ENCODE measurements at regions not wholly inside any gene's neighbourhood (a gene's known extent, or its start where the extent isn't known, plus 50 kb on each side); places are given as distances from the start of the nearest gene placed in this dataset.

- no peaks in the 10 kb centered on the region for H3K36me3 ChIP-seq (ENCODE audit: control insufficient read depth, insufficient read depth, low read length)
- no peak overlapping the region for H3K4me3 ChIP-seq (ENCODE audit: low read depth, low read length)
- no peak for DNase-seq (ENCODE audit: low read depth in 4 of 6, low spot score in 6 of 6)
- no peaks in the 10 kb centered on the region for H3K9me3 ChIP-seq (ENCODE audit: control insufficient read depth, insufficient read depth, low read length)
- no peak overlapping the region for H3K27ac ChIP-seq (ENCODE audit: low read depth, low read length)
- H3K27me3 ChIP-seq (ENCODE audit: control insufficient read depth, insufficient read depth, low read length), result no peaks in the 10 kb centered on the region
- H3K4me1 ChIP-seq (ENCODE audit: control insufficient read depth, insufficient read depth, low read length), result no peaks in the 10 kb centered on the region
Observed at GRCh38 chr17:13797863-13798262, 196.1 kb upstream of the HS3ST3A1 start.

- H3K4me3 ChIP-seq (ENCODE audit: low read depth, low read length), result no peak overlapping the region
- no peak overlapping the region for H3K27ac ChIP-seq (ENCODE audit: low read depth, low read length)
- no peaks in the 10 kb centered on the region for H3K36me3 ChIP-seq (ENCODE audit: control insufficient read depth, insufficient read depth, low read length)
- H3K4me1 ChIP-seq (ENCODE audit: control insufficient read depth, insufficient read depth, low read length), result no peaks in the 10 kb centered on the region
- DNase-seq (ENCODE audit: low read depth in 4 of 6, low spot score in 6 of 6), result no peak
- H3K27me3 ChIP-seq (ENCODE audit: control insufficient read depth, insufficient read depth, low read length), result no peaks in the 10 kb centered on the region
- 86% methylated on average over 5 of the region's 5 CpGs for WGBS (ENCODE audit: insufficient coverage)
- H3K9me3 ChIP-seq (ENCODE audit: control insufficient read depth, insufficient read depth, low read length), result peaks cover 2% of the 10 kb centered on the region
Observed at GRCh38 chr17:13806092-13806491, 204.4 kb upstream of the HS3ST3A1 start.

- 88% methylated on average over 3 of the region's 3 CpGs for WGBS (ENCODE audit: insufficient coverage)
Observed at GRCh38 chr17:13807103-13807502, 205.4 kb upstream of the HS3ST3A1 start.

GRCh38 chr17:13812350-13812749 lies 210.6 kb upstream of the HS3ST3A1 start:
- Histone ChIP-seq H3K4me3 (ENCODE audit: low read depth, low read length) (no peak overlapping the region), H3K4me1 (ENCODE audit: control insufficient read depth, insufficient read depth, low read length) (no peaks in the 10 kb centered on the region), H3K36me3 (ENCODE audit: control insufficient read depth, insufficient read depth, low read length) (no peaks in the 10 kb centered on the region), H3K9me3 (ENCODE audit: control insufficient read depth, insufficient read depth, low read length) (peaks cover 2% of the 10 kb centered on the region), H3K27me3 (ENCODE audit: control insufficient read depth, insufficient read depth, low read length) (no peaks in the 10 kb centered on the region), H3K27ac (ENCODE audit: low read depth, low read length) (no peak overlapping the region)
- no peak for DNase-seq (ENCODE audit: low read depth in 4 of 6, low spot score in 6 of 6)
- no CpG with 5 or more reads among the region's 2 CpGs for WGBS (ENCODE audit: insufficient coverage)

More at GRCh38 chr17:13807103-13807502, 205.4 kb upstream of the HS3ST3A1 start:
- Histone ChIP-seq H3K4me1 (ENCODE audit: control insufficient read depth, insufficient read depth, low read length) (no peaks in the 10 kb centered on the region), H3K4me3 (ENCODE audit: low read depth, low read length) (no peak overlapping the region), H3K27ac (ENCODE audit: low read depth, low read length) (no peak overlapping the region), H3K27me3 (ENCODE audit: control insufficient read depth, insufficient read depth, low read length) (no peaks in the 10 kb centered on the region), H3K36me3 (ENCODE audit: control insufficient read depth, insufficient read depth, low read length) (no peaks in the 10 kb centered on the region), H3K9me3 (ENCODE audit: control insufficient read depth, insufficient read depth, low read length) (peaks cover 2% of the 10 kb centered on the region)
- DNase-seq (ENCODE audit: low read depth in 4 of 6, low spot score in 6 of 6), result no peak

GRCh38 chr17:13813347-13814240 lies 211.9 kb upstream of the HS3ST3A1 start:
- H3K4me3 ChIP-seq (ENCODE audit: low read depth, low read length), result no peak overlapping the region
- H3K4me1 ChIP-seq (ENCODE audit: control insufficient read depth, insufficient read depth, low read length), result no peaks in the 10 kb centered on the region
- H3K36me3 ChIP-seq (ENCODE audit: control insufficient read depth, insufficient read depth, low read length), result no peaks in the 10 kb centered on the region
- H3K27me3 ChIP-seq (ENCODE audit: control insufficient read depth, insufficient read depth, low read length), result no peaks in the 10 kb centered on the region
- peaks cover 2% of the 10 kb centered on the region for H3K9me3 ChIP-seq (ENCODE audit: control insufficient read depth, insufficient read depth, low read length)
- WGBS (ENCODE audit: insufficient coverage), result 66% methylated on average over 5 of the region's 17 CpGs
- H3K27ac ChIP-seq (ENCODE audit: low read depth, low read length), result no peak overlapping the region
- no peak for DNase-seq (ENCODE audit: low read depth in 4 of 6, low spot score in 6 of 6)

GRCh38 chr17:13822700-13823099 lies 221.0 kb upstream of the HS3ST3A1 start:
- no peak overlapping the region for H3K4me3 ChIP-seq (ENCODE audit: low read depth, low read length)
- DNase-seq (ENCODE audit: low read depth in 4 of 6, low spot score in 6 of 6), result peak in 5 of 6 donors; percentile 11 to 96 (median 54)
- H3K4me1 ChIP-seq (ENCODE audit: control insufficient read depth, insufficient read depth, low read length), result no peaks in the 10 kb centered on the region
- no peaks in the 10 kb centered on the region for H3K27me3 ChIP-seq (ENCODE audit: control insufficient read depth, insufficient read depth, low read length)
- no peaks in the 10 kb centered on the region for H3K36me3 ChIP-seq (ENCODE audit: control insufficient read depth, insufficient read depth, low read length)
- WGBS (ENCODE audit: insufficient coverage), result no CpG with 5 or more reads among the region's 3 CpGs
- no peak overlapping the region for H3K27ac ChIP-seq (ENCODE audit: low read depth, low read length)
- no peaks in the 10 kb centered on the region for H3K9me3 ChIP-seq (ENCODE audit: control insufficient read depth, insufficient read depth, low read length)

- no peaks in the 10 kb centered on the region for H3K9me3 ChIP-seq (ENCODE audit: control insufficient read depth, insufficient read depth, low read length)
- no peaks in the 10 kb centered on the region for H3K4me1 ChIP-seq (ENCODE audit: control insufficient read depth, insufficient read depth, low read length)
- no peaks in the 10 kb centered on the region for H3K27me3 ChIP-seq (ENCODE audit: control insufficient read depth, insufficient read depth, low read length)
- no peak overlapping the region for H3K27ac ChIP-seq (ENCODE audit: low read depth, low read length)
- peak in 2 of 6 donors; percentile 7 to 42 for DNase-seq (ENCODE audit: low read depth in 4 of 6, low spot score in 6 of 6)
- no peaks in the 10 kb centered on the region for H3K36me3 ChIP-seq (ENCODE audit: control insufficient read depth, insufficient read depth, low read length)
- H3K4me3 ChIP-seq (ENCODE audit: low read depth, low read length), result no peak overlapping the region
- WGBS (ENCODE audit: insufficient coverage), result 64% methylated on average over 1 of the region's 1 CpG
Observed at GRCh38 chr17:13825526-13826040, 223.9 kb upstream of the HS3ST3A1 start.

- no peaks in the 10 kb centered on the region for H3K9me3 ChIP-seq (ENCODE audit: control insufficient read depth, insufficient read depth, low read length)
- WGBS (ENCODE audit: insufficient coverage), result 100% methylated on average over 1 of the region's 3 CpGs
- no peak overlapping the region for H3K27ac ChIP-seq (ENCODE audit: low read depth, low read length)
- no peak for DNase-seq (ENCODE audit: low read depth in 4 of 6, low spot score in 6 of 6)
- H3K36me3 ChIP-seq (ENCODE audit: control insufficient read depth, insufficient read depth, low read length), result no peaks in the 10 kb centered on the region
- H3K4me1 ChIP-seq (ENCODE audit: control insufficient read depth, insufficient read depth, low read length), result no peaks in the 10 kb centered on the region
- no peaks in the 10 kb centered on the region for H3K27me3 ChIP-seq (ENCODE audit: control insufficient read depth, insufficient read depth, low read length)
- no peak overlapping the region for H3K4me3 ChIP-seq (ENCODE audit: low read depth, low read length)
Observed at GRCh38 chr17:13827118-13827517, 225.4 kb upstream of the HS3ST3A1 start.

- DNase-seq (ENCODE audit: low read depth in 4 of 6, low spot score in 6 of 6), result no peak
- no CpG with 5 or more reads among the region's 2 CpGs for WGBS (ENCODE audit: insufficient coverage)
- no peaks in the 10 kb centered on the region for H3K27me3 ChIP-seq (ENCODE audit: control insufficient read depth, insufficient read depth, low read length)
- no peaks in the 10 kb centered on the region for H3K36me3 ChIP-seq (ENCODE audit: control insufficient read depth, insufficient read depth, low read length)
- H3K4me1 ChIP-seq (ENCODE audit: control insufficient read depth, insufficient read depth, low read length), result no peaks in the 10 kb centered on the region
- no peaks in the 10 kb centered on the region for H3K9me3 ChIP-seq (ENCODE audit: control insufficient read depth, insufficient read depth, low read length)
- H3K4me3 ChIP-seq (ENCODE audit: low read depth, low read length), result no peak overlapping the region
- no peak overlapping the region for H3K27ac ChIP-seq (ENCODE audit: low read depth, low read length)
Observed at GRCh38 chr17:13833921-13834320, 232.2 kb upstream of the HS3ST3A1 start.

- peak in 1 of 6 donors; percentile 23 for DNase-seq (ENCODE audit: low read depth in 4 of 6, low spot score in 6 of 6)
- H3K9me3 ChIP-seq (ENCODE audit: control insufficient read depth, insufficient read depth, low read length), result no peaks in the 10 kb centered on the region
- no peaks in the 10 kb centered on the region for H3K36me3 ChIP-seq (ENCODE audit: control insufficient read depth, insufficient read depth, low read length)
- no peaks in the 10 kb centered on the region for H3K4me1 ChIP-seq (ENCODE audit: control insufficient read depth, insufficient read depth, low read length)
- H3K27me3 ChIP-seq (ENCODE audit: control insufficient read depth, insufficient read depth, low read length), result no peaks in the 10 kb centered on the region
- WGBS (ENCODE audit: insufficient coverage), result 80% methylated on average over 2 of the region's 2 CpGs
- H3K27ac ChIP-seq (ENCODE audit: low read depth, low read length), result no peak overlapping the region
- H3K4me3 ChIP-seq (ENCODE audit: low read depth, low read length), result no peak overlapping the region
Observed at GRCh38 chr17:13835151-13835550, 233.4 kb upstream of the HS3ST3A1 start.
